NCI-H2107 treated with DMSO at 0.1 percent for 48 hours (cell line): ENCODE measurements at regions not wholly inside any gene's neighbourhood (a gene's known extent, or its start where the extent isn't known, plus 50 kb on each side); places are given as distances from the start of the nearest gene placed in this dataset.

ENCODE experiments used
- DNase-seq: peaks from one replicate; lab custom pipeline; 2025; ENCODE audit not compliant: unreplicated experiment; lab: John Stamatoyannopoulos, UW

- no peak for DNase-seq
Observed at GRCh38 chr12:114254998-114255397, 150.9 kb downstream of the TBX5 start.

- DNase-seq = no peak
Observed at GRCh38 chr12:114253976-114254778, 151.8 kb downstream of the TBX5 start.

GRCh38 chr12:114248527-114248926 is 157.4 kb downstream of the TBX5 start:
- DNase-seq = no peak

- DNase-seq = no peak
Observed at GRCh38 chr12:114245555-114245954, 160.4 kb downstream of the TBX5 start.

- no peak for DNase-seq
Observed at GRCh38 chr12:114241973-114242434, 163.9 kb downstream of the TBX5 start.

- DNase-seq = no peak
Observed at GRCh38 chr12:114240288-114240687, 165.7 kb downstream of the TBX5 start.

- DNase-seq = no peak
Observed at GRCh38 chr12:114238808-114239207, 167.1 kb downstream of the TBX5 start.

GRCh38 chr12:114237230-114237629 is 168.7 kb downstream of the TBX5 start:
- DNase-seq = no peak

GRCh38 chr12:114232187-114232586 is 173.8 kb downstream of the TBX5 start:
- DNase-seq = no peak

GRCh38 chr12:114229150-114229549 is 176.8 kb downstream of the TBX5 start:
- no peak for DNase-seq

GRCh38 chr12:114226241-114226928 is 179.6 kb downstream of the TBX5 start:
- no peak for DNase-seq

- no peak for DNase-seq
Observed at GRCh38 chr12:114221957-114222630, 183.8 kb downstream of the TBX5 start.

- no peak for DNase-seq
Observed at GRCh38 chr12:114221136-114221833, 184.7 kb downstream of the TBX5 start.

- DNase-seq = no peak
Observed at GRCh38 chr12:114220311-114220710, 185.6 kb downstream of the TBX5 start.

GRCh38 chr12:114218136-114218535 is 187.8 kb downstream of the TBX5 start:
- DNase-seq = no peak

GRCh38 chr12:114215746-114216145 is 190.2 kb downstream of the TBX5 start:
- DNase-seq = no peak

GRCh38 chr12:114213055-114213581 is 192.8 kb downstream of the TBX5 start:
- DNase-seq = no peak

GRCh38 chr12:114209861-114210260 is 196.1 kb downstream of the TBX5 start:
- DNase-seq = peak; percentile 88

- DNase-seq = no peak
Observed at GRCh38 chr12:114206525-114206924, 199.4 kb downstream of the TBX5 start.

- no peak for DNase-seq
Observed at GRCh38 chr12:114201794-114202193, 204.2 kb downstream of the TBX5 start.

- DNase-seq = no peak
Observed at GRCh38 chr12:114194956-114195355, 211.0 kb downstream of the TBX5 start.
